B cell (primary cell): ENCODE measurements at regions not wholly inside any gene's neighbourhood (a gene's known extent, or its start where the extent isn't known, plus 50 kb on each side); places are given as distances from the start of the nearest gene placed in this dataset.

Experiments
- ATAC-seq: fragments of 200-7000 bp; cut with Tn5 transposase; one replicate; pipeline ENCODE4 v1.10.0; 2021; ENCODE audit warnings: low read depth, mild to moderate bottlenecking, moderate number of reproducible peaks, moderate library complexity
- CTCF ChIA-PET: fragments of 350-600 bp; sonication (Branson Sonifier 250); formaldehyde crosslinking; loops from one replicate; lab custom pipeline; 2021; ENCODE audit warnings: antibody characterized with exemption, inconsistent platforms; lab: Charles Lee
- POLR2A ChIA-PET: fragments of 350-600 bp; sonication (Branson Sonifier 250); formaldehyde crosslinking; loops from one replicate; lab custom pipeline; 2021; ENCODE audit warnings: antibody characterized with exemption; lab: Charles Lee
- DNase-seq: peaks from one replicate; pipeline ENCODE4 v3.0.0; 2013
- H2AFZ ChIP-seq: 2 replicates; pipeline ENCODE4 v1.6.1; 2012; ENCODE audit warnings: mild to moderate bottlenecking, low read depth, low read length; ENCODE audit not compliant: insufficient read depth, poor library complexity, severe bottlenecking
- H3K27ac ChIP-seq, 2 donors: 1 replicate in 1 of 2; 2 replicates in 1 of 2; pipeline ENCODE4 v1.5.1; 2012 to 2013; ENCODE audit warnings: low read length in 2 of 2, mild to moderate bottlenecking in 2 of 2, moderate library complexity in 1 of 2
- H3K27me3 ChIP-seq, 4 experiments: fragments of 200-600 bp in 1 of 4; sonication (generic) in 1 of 4; replicated peaks in 1 of 4; 1 replicate in 2 of 4; 2 replicates in 2 of 4; pipeline versions ENCODE4 v1.6.1 to v1.7.0; 2013 to 2016; ENCODE audit warnings: low read length in 3 of 4, mild to moderate bottlenecking in 2 of 4, mixed read lengths in 1 of 4, moderate library complexity in 1 of 4; ENCODE audit not compliant: insufficient read depth in 4 of 4, control insufficient read depth in 3 of 4; ENCODE audit errors: control extremely low read depth in 1 of 4
- H3K36me3 ChIP-seq, 2 experiments: replicated peaks in 1 of 2; 1 replicate in 1 of 2; 2 replicates in 1 of 2; pipeline versions ENCODE4 v1.6.1 to v1.7.1; 2013; ENCODE audit warnings: low read length in 1 of 2; ENCODE audit not compliant: insufficient read depth in 2 of 2, control insufficient read depth in 1 of 2; ENCODE audit errors: control extremely low read depth in 1 of 2, extremely low read depth in 1 of 2
- H3K4me1 ChIP-seq, 2 donors: fragments of 200-600 bp in 1 of 2; sonication (generic) in 1 of 2; 1 replicate in 1 of 2; 2 replicates in 1 of 2; pipeline versions ENCODE4 v1.5.1 to v1.6.1; 2013 to 2017; ENCODE audit warnings: low read length in 2 of 2; ENCODE audit not compliant: control insufficient read depth in 2 of 2, insufficient read depth in 2 of 2
- H3K4me2 ChIP-seq: replicated peaks from 2 replicates; pipeline ENCODE3; 2012; ENCODE audit warnings: mild to moderate bottlenecking, low read depth, low read length; ENCODE audit not compliant: poor library complexity, severe bottlenecking
- H3K4me3 ChIP-seq, 5 experiments: fragments of 200-600 bp in 1 of 5; sonication (generic) in 1 of 5; 1 replicate in 3 of 5; 2 replicates in 2 of 5; pipeline versions ENCODE4 v1.5.1 to v1.7.0; 2011 to 2016; ENCODE audit warnings: low read length in 4 of 5, mild to moderate bottlenecking in 4 of 5, low read depth in 2 of 5, control low read depth in 1 of 5, moderate library complexity in 1 of 5; ENCODE audit not compliant: insufficient read depth in 1 of 5; ENCODE audit errors: control extremely low read depth in 1 of 5, extremely low read depth in 1 of 5
- H3K79me2 ChIP-seq: fragments of 200-600 bp; sonication (generic); one replicate; pipeline ENCODE4 v1.6.0; 2016; ENCODE audit warnings: low read length; ENCODE audit not compliant: control insufficient read depth, insufficient read depth
- H3K9ac ChIP-seq: fragments of 200-600 bp; sonication (generic); 2 replicates; pipeline ENCODE4 v1.6.1; 2017; ENCODE audit warnings: mild to moderate bottlenecking, low read length, moderate library complexity
- H3K9me3 ChIP-seq, 3 donors: one replicate each; pipeline versions ENCODE4 v1.6.1 to v1.7.1; 2013; ENCODE audit warnings: low read length in 2 of 3; ENCODE audit not compliant: control insufficient read depth in 2 of 3, insufficient read depth in 1 of 3; ENCODE audit errors: control extremely low read depth in 1 of 3
- H4K20me1 ChIP-seq: 2 replicates; pipeline ENCODE4 v1.6.0; 2012; ENCODE audit warnings: mild to moderate bottlenecking, low read length; ENCODE audit not compliant: insufficient read depth, control insufficient read depth, poor library complexity, severe bottlenecking
- H3K27ac Mint-ChIP-seq: one replicate; pipeline ENCODE4 v1.8.0; 2021; ENCODE audit warnings: mixed read lengths
- H3K27me3 Mint-ChIP-seq: one replicate; pipeline ENCODE4 v1.8.0; 2021; ENCODE audit warnings: mixed read lengths
- H3K4me1 Mint-ChIP-seq: one replicate; pipeline ENCODE4 v1.8.0; 2021; ENCODE audit warnings: mixed read lengths
- H3K4me3 Mint-ChIP-seq: one replicate; pipeline ENCODE4 v1.8.0; 2021; ENCODE audit warnings: mixed read lengths
- H3K9me3 Mint-ChIP-seq: one replicate; pipeline ENCODE4 v1.8.0; 2022; ENCODE audit warnings: mixed read lengths; ENCODE audit not compliant: insufficient read depth
- EZH2 ChIP-seq: IDR thresholded peaks from 2 replicates; pipeline ENCODE4 v1.6.1; 2012; ENCODE audit warnings: borderline replicate concordance, low read depth, mild to moderate bottlenecking, moderate library complexity, low read length; ENCODE audit not compliant: insufficient read depth, poor library complexity, severe bottlenecking
- WGBS: methylation state at CpG from one replicate; pipeline ENCODE4 v1.1.5; 2013; ENCODE audit warnings: missing lambda C conversion rate; ENCODE audit not compliant: insufficient coverage; 5-methylcytosine and 5-hydroxymethylcytosine counted together
- intact Hi-C: fragments of 100-400 bp; cut with micrococcal nuclease; formaldehyde crosslinking; loops from one replicate; pipeline ENCODE4 v1.10.0; 2022
- TF ChIP-seq, protein P1 (sequence below): fragments of 200-600 bp; IDR thresholded peaks from one replicate; pipeline ENCODE4 v1.8.0; 2022; ENCODE audit warnings: antibody characterized with exemption, mild to moderate bottlenecking

DNA sequence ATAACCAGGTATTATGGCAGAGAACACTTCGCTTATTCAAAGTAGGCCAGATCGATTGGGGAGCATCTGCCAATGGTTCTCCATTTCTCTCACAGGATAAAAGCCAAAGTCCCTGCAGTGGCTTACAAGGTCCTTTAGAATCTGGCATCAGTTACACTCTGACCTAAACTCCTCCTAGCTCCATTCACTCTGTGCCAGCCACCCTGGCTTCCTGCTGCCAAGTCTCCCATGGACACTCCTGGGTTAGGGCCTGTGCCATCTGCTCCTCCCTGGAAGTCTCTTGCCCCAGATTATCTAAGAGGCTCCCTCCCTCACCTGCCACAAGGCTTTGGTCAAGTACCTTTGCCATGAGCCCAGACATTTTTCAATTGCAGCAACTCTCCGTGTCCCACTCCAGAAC is 649.2 kb downstream of the DACH1 start:
- Histone ChIP-seq H3K4me3 (no peak overlapping the region), H3K9ac (no peak overlapping the region), H3K4me2 (no peak overlapping the region), H2AFZ (no peak overlapping the region), H3K79me2 (no peaks in the 10 kb centered on the region), H3K9me3 (no peaks in the 10 kb centered on the region), H3K36me3 (no peaks in the 10 kb centered on the region), H3K27ac (no peak overlapping the region), H3K4me1 (no peaks in the 10 kb centered on the region), H3K27me3 (no peaks in the 10 kb centered on the region), H4K20me1 (no peaks in the 10 kb centered on the region)
- ATAC-seq (no peak), DNase-seq (no peak)
- intact Hi-C loops = no loop called here
- ChIA-PET CTCF (no interaction called here), POLR2A (no interaction called here)
- WGBS = 89% methylated on average over 2 of the region's 3 CpGs
- H3K27me3 Mint-ChIP-seq = no peaks in the 10 kb centered on the region
- H3K9me3 Mint-ChIP-seq = no peaks in the 10 kb centered on the region
- H3K4me3 Mint-ChIP-seq = no peak overlapping the region
- TF ChIP-seq EZH2 = no peak
- TF ChIP-seq, protein P1, sequence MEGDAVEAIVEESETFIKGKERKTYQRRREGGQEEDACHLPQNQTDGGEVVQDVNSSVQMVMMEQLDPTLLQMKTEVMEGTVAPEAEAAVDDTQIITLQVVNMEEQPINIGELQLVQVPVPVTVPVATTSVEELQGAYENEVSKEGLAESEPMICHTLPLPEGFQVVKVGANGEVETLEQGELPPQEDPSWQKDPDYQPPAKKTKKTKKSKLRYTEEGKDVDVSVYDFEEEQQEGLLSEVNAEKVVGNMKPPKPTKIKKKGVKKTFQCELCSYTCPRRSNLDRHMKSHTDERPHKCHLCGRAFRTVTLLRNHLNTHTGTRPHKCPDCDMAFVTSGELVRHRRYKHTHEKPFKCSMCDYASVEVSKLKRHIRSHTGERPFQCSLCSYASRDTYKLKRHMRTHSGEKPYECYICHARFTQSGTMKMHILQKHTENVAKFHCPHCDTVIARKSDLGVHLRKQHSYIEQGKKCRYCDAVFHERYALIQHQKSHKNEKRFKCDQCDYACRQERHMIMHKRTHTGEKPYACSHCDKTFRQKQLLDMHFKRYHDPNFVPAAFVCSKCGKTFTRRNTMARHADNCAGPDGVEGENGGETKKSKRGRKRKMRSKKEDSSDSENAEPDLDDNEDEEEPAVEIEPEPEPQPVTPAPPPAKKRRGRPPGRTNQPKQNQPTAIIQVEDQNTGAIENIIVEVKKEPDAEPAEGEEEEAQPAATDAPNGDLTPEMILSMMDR = no peak
- H3K27ac Mint-ChIP-seq = no peak overlapping the region
- H3K4me1 Mint-ChIP-seq = no peaks in the 10 kb centered on the region

GRCh38 chr13:71214821-71215220 is 652.2 kb downstream of the DACH1 start:
- DNase-seq (no peak), ATAC-seq (no peak)
- H4K20me1 ChIP-seq = no peaks in the 10 kb centered on the region
- H3K27me3 ChIP-seq = no peaks in the 10 kb centered on the region
- H3K4me3 ChIP-seq = no peak overlapping the region
- no peak overlapping the region for H3K9ac ChIP-seq
- H3K79me2 ChIP-seq = no peaks in the 10 kb centered on the region
- WGBS = 93% methylated on average over 3 of the region's 4 CpGs
- CTCF ChIA-PET = no interaction called here
- Mint-ChIP-seq H3K4me1 (no peaks in the 10 kb centered on the region), H3K4me3 (no peak overlapping the region), H3K9me3 (no peaks in the 10 kb centered on the region), H3K27ac (no peak overlapping the region), H3K27me3 (no peaks in the 10 kb centered on the region)
- POLR2A ChIA-PET = no interaction called here
- H2AFZ ChIP-seq = no peak overlapping the region
- no peak overlapping the region for H3K27ac ChIP-seq
- TF ChIP-seq, protein P1 = no peak
- TF ChIP-seq EZH2 = no peak
- no peaks in the 10 kb centered on the region for H3K36me3 ChIP-seq
- no peaks in the 10 kb centered on the region for H3K9me3 ChIP-seq
- H3K4me2 ChIP-seq = no peak overlapping the region
- H3K4me1 ChIP-seq = no peaks in the 10 kb centered on the region
- intact Hi-C loops = no loop called here
